Colonic mucosa (tissue), 4 donors: ENCODE measurements at regions not wholly inside any gene's neighbourhood (a gene's known extent, or its start where the extent isn't known, plus 50 kb on each side); places are given as distances from the start of the nearest gene placed in this dataset.

Source experiments
- DNase-seq: peaks from one replicate; pipeline ENCODE4 v3.0.0-alpha.2; 2020
- H3K27ac ChIP-seq: fragments of 200-600 bp; one replicate; pipeline ENCODE4 v1.8.0; 2021
- H3K27me3 ChIP-seq: fragments of 200-600 bp; one replicate; pipeline ENCODE4 v1.8.0; 2021
- H3K36me3 ChIP-seq: fragments of 200-600 bp; one replicate; pipeline ENCODE4 v1.8.0; 2021
- H3K4me1 ChIP-seq: fragments of 200-600 bp; one replicate; pipeline ENCODE4 v1.8.0; 2021; ENCODE audit warnings: mild to moderate bottlenecking
- H3K4me3 ChIP-seq: fragments of 200-600 bp; one replicate; pipeline ENCODE4 v1.8.0; 2021
- H3K9ac ChIP-seq, 2 donors: one replicate each; pipeline ENCODE4 v1.7.0; 2013; ENCODE audit warnings: control low read depth in 2 of 2, low read depth in 2 of 2, low read length in 2 of 2
- H3K9me3 ChIP-seq: fragments of 200-600 bp; one replicate; pipeline ENCODE4 v1.8.0; 2021
- CTCF ChIP-seq: fragments of 200-600 bp; IDR thresholded peaks from one replicate; pipeline ENCODE4 v1.8.0; 2022; ENCODE audit warnings: antibody characterized with exemption, mild to moderate bottlenecking
- intact Hi-C: fragments of 100-400 bp; cut with DNase I; formaldehyde crosslinking; loops from one replicate; pipeline ENCODE4 v1.14.1; 2022
- donor health status: healthy.
- donor health status: DM: no; HTN: no; CAD: no.
- donor health status: DM: no; HTN: no; CAD: no.

- Histone ChIP-seq H3K9me3 (no peaks in the 10 kb centered on the region), H3K27me3 (no peaks in the 10 kb centered on the region), H3K27ac (no peak overlapping the region), H3K36me3 (no peaks in the 10 kb centered on the region), H3K4me3 (no peak overlapping the region), H3K9ac (no peak overlapping the region), H3K4me1 (no peaks in the 10 kb centered on the region)
- no peak for TF ChIP-seq CTCF
- intact Hi-C loops, result no loop called here
- DNase-seq, result no peak
Measured at GRCh38 chr2:111616651-111617218, 267.3 kb downstream of the ANAPC1 start.

GRCh38 chr2:111617299-111618225 lies 266.4 kb downstream of the ANAPC1 start:
- DNase-seq, result no peak
- no peak for TF ChIP-seq CTCF
- Histone ChIP-seq H3K4me1 (no peaks in the 10 kb centered on the region), H3K27me3 (no peaks in the 10 kb centered on the region), H3K9ac (no peak overlapping the region), H3K4me3 (no peak overlapping the region), H3K27ac (no peak overlapping the region), H3K36me3 (no peaks in the 10 kb centered on the region), H3K9me3 (no peaks in the 10 kb centered on the region)
- intact Hi-C loops, result no loop called here

GRCh38 chr2:111618226-111618977 lies 265.6 kb downstream of the ANAPC1 start:
- DNase-seq, result no peak
- Histone ChIP-seq H3K27ac (no peak overlapping the region), H3K4me3 (no peak overlapping the region), H3K36me3 (no peaks in the 10 kb centered on the region), H3K9ac (no peak overlapping the region), H3K4me1 (no peaks in the 10 kb centered on the region), H3K9me3 (no peaks in the 10 kb centered on the region), H3K27me3 (no peaks in the 10 kb centered on the region)
- intact Hi-C loops, result no loop called here
- TF ChIP-seq CTCF, result no peak

GRCh38 chr2:111618978-111619902 lies 264.8 kb downstream of the ANAPC1 start:
- intact Hi-C loops, result no loop called here
- no peak for DNase-seq

More at GRCh38 chr2:111618978-111619902, 264.8 kb downstream of the ANAPC1 start:
- no peaks in the 10 kb centered on the region for H3K36me3 ChIP-seq
- H3K4me3 ChIP-seq, result no peak overlapping the region
- H3K4me1 ChIP-seq, result no peaks in the 10 kb centered on the region
- TF ChIP-seq CTCF, result no peak
- H3K9me3 ChIP-seq, result no peaks in the 10 kb centered on the region
- no peaks in the 10 kb centered on the region for H3K27me3 ChIP-seq
- no peak overlapping the region for H3K27ac ChIP-seq
- no peak overlapping the region for H3K9ac ChIP-seq
